ENCODE measurements at regions not wholly inside any gene's neighbourhood (a gene's known extent, or its start where the extent isn't known, plus 50 kb on each side); places are given as distances from the start of the nearest gene placed in this dataset.

DNA sequence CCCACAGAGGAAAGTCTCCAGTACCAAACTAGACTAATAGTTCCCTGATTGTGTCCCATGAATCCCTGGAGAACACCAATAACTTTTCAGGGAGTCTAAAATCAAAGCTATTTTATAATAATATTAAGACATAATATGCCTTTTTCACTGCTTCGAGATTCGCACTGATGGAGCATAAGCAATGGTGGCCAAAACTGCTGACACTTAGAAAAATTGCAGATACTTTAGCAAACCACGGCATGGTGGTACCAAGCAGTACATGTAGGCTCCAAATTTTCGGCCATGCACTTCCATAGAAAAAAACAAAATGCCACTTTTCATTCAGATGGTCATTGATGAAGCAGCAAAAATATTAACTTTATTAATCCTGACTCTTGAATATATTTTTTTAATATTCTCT, 100.3 kb upstream of the PCSK1 start:
- no peak for DNase-seq (ENCODE audit: low read depth)
- Histone ChIP-seq H3K4me3 (ENCODE audit: low read depth, low read length) (no peak overlapping the region), H3K27me3 (ENCODE audit: control insufficient read depth, insufficient read depth, low read length) (no peaks in the 10 kb centered on the region), H3K36me3 (ENCODE audit: control insufficient read depth, insufficient read depth, low read length) (no peaks in the 10 kb centered on the region)
- POLR2A ChIA-PET: no interaction called here
- TF ChIP-seq, protein P1, sequence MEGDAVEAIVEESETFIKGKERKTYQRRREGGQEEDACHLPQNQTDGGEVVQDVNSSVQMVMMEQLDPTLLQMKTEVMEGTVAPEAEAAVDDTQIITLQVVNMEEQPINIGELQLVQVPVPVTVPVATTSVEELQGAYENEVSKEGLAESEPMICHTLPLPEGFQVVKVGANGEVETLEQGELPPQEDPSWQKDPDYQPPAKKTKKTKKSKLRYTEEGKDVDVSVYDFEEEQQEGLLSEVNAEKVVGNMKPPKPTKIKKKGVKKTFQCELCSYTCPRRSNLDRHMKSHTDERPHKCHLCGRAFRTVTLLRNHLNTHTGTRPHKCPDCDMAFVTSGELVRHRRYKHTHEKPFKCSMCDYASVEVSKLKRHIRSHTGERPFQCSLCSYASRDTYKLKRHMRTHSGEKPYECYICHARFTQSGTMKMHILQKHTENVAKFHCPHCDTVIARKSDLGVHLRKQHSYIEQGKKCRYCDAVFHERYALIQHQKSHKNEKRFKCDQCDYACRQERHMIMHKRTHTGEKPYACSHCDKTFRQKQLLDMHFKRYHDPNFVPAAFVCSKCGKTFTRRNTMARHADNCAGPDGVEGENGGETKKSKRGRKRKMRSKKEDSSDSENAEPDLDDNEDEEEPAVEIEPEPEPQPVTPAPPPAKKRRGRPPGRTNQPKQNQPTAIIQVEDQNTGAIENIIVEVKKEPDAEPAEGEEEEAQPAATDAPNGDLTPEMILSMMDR (IDR thresholded peaks at IDR 0.05; ENCODE audit: insufficient read depth, low read depth, low read length): no peak
- CTCF ChIA-PET: no interaction called here

DNA sequence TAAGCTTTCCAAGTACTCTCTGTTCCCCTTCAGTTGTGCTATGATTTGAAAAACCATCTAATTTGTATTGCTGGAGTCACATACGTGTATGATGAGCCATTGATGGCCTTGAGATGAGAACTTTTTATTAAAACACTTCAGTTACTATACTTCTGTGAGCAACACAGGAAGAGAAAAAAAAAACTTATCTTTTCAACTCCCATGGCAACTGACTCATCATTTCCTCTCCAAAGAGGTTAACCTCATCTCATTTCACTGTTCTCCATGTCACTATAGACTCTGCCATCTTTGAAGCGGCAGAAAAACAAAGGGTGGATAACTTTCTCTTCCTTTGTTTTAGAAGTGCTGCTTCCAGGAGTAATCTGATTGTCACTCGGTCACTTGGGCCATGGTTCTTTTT, 104.3 kb upstream of the PCSK1 start:
- TF ChIP-seq, protein P1 (IDR thresholded peaks at IDR 0.05; ENCODE audit: insufficient read depth, low read depth, low read length): no peak
- ChIA-PET CTCF (interaction anchor here (1.1 kb wide), 1 partner anchor 15 kb away, joined by 6 read pairs; no protein-coding TSS in a partner anchor), POLR2A (no interaction called here)
- peak; percentile 19 for DNase-seq (ENCODE audit: low read depth)
- Histone ChIP-seq H3K27me3 (ENCODE audit: control insufficient read depth, insufficient read depth, low read length) (no peaks in the 10 kb centered on the region), H3K4me3 (ENCODE audit: low read depth, low read length) (no peak overlapping the region), H3K36me3 (ENCODE audit: control insufficient read depth, insufficient read depth, low read length) (no peaks in the 10 kb centered on the region)

DNA sequence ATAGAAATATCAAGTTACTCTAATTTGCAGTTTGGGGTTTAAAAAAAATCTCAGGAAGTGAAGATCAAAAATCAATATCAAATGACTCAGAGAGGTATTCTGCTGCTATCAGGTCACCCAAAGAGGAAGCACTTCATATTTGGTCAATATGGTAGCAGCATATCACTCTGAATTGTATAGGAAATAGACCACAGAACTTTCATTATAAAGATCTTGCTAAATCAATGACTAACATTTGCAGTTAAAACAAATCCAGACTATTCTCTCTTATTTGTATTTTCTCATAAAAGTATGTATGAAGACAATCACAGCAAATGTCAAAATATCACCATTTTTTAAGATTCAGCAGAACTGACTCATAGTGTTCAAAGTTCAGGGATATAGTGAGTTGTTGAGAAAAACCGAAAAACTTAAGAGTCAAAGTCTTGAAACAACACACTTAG, 105.8 kb upstream of the PCSK1 start:
- Histone ChIP-seq H3K36me3 (ENCODE audit: control insufficient read depth, insufficient read depth, low read length) (no peaks in the 10 kb centered on the region), H3K4me3 (ENCODE audit: low read depth, low read length) (no peak overlapping the region), H3K27me3 (ENCODE audit: control insufficient read depth, insufficient read depth, low read length) (no peaks in the 10 kb centered on the region)
- POLR2A ChIA-PET: no interaction called here
- TF ChIP-seq, protein P1 (IDR thresholded peaks at IDR 0.05; ENCODE audit: insufficient read depth, low read depth, low read length): no peak
- no peak for DNase-seq (ENCODE audit: low read depth)
- CTCF ChIA-PET: no interaction called here

DNA sequence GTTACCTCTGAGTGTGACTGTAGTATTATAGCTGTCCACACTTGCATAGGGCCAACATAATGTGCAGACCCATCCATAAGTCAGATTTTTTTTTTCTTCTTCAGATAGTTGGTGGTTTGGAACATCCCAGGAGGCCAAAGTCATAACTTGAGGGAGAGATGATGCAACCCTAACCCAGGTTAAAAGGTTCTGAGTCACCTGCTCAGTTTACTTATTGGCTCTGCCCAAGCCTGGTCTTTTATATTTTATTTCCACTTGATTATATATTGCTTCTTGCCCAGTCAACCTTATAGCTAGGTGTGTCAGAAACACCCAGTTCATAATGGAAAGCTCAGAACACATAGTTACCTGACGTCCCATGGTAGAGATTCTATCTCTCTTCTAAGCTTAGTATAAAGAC, 113.1 kb upstream of the PCSK1 start:
- CTCF ChIA-PET: interaction anchor here (0.7 kb wide), 1 partner anchor 135 kb away, joined by 3 read pairs; no protein-coding TSS in a partner anchor
- POLR2A ChIA-PET: no interaction called here
- Histone ChIP-seq H3K36me3 (ENCODE audit: control insufficient read depth, insufficient read depth, low read length) (no peaks in the 10 kb centered on the region), H3K27me3 (ENCODE audit: control insufficient read depth, insufficient read depth, low read length) (no peaks in the 10 kb centered on the region), H3K4me3 (ENCODE audit: low read depth, low read length) (no peak overlapping the region)
- TF ChIP-seq, protein P1 (IDR thresholded peaks at IDR 0.05; ENCODE audit: insufficient read depth, low read depth, low read length): no peak
- DNase-seq (ENCODE audit: low read depth): no peak

DNA sequence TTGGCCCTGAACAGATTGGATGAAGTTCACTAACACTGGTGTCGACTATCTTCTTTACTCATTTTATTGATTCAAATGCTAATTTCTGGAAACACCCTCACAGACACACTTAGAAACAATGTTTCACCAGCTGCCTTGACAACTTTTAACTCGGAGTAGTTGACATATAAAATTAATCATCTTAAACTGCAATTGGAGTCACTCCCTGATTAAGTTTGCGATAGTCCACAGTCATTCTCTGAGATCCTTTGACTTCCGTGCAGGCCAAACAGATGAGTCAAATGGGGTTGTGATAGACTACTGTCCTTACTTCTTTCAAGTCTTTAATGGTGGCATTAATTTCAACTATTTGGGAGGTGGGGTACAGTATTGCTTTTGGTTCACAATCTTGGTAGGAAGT, 114.4 kb upstream of the PCSK1 start:
- no peak for DNase-seq (ENCODE audit: low read depth)
- Histone ChIP-seq H3K36me3 (ENCODE audit: control insufficient read depth, insufficient read depth, low read length) (no peaks in the 10 kb centered on the region), H3K4me3 (ENCODE audit: low read depth, low read length) (no peak overlapping the region), H3K27me3 (ENCODE audit: control insufficient read depth, insufficient read depth, low read length) (no peaks in the 10 kb centered on the region)
- ChIA-PET CTCF (no interaction called here), POLR2A (no interaction called here)
- TF ChIP-seq, protein P1 (IDR thresholded peaks at IDR 0.05; ENCODE audit: insufficient read depth, low read depth, low read length): no peak

All from BJ (cell line).